ENCODE measurements at regions not wholly inside any gene's neighbourhood (a gene's known extent, or its start where the extent isn't known, plus 50 kb on each side); places are given as distances from the start of the nearest gene placed in this dataset.
"Not testable (repeated sequence)": the region's sequence is repeated elsewhere in the genome, so short reads cannot be mapped to it uniquely, and the experiment has no call there.

GRCh38 chr16:59351305-59351903, 617.3 kb upstream of the GOT2 start:
- no peak for DNase-seq

GRCh38 chr16:59350670-59351069, 616.6 kb upstream of the GOT2 start:
- DNase-seq, result no peak

- DNase-seq, result no peak
These were observed 608.6 kb upstream of the GOT2 start for GRCh38 chr16:59342669-59343068.

GRCh38 chr16:59341368-59341767, 607.3 kb upstream of the GOT2 start:
- DNase-seq, result no peak

- DNase-seq, result no peak
These were observed 605.8 kb upstream of the GOT2 start for GRCh38 chr16:59339871-59340270.

GRCh38 chr16:59336136-59336695, 602.1 kb upstream of the GOT2 start:
- no peak for DNase-seq

GRCh38 chr16:59331708-59332107, 597.6 kb upstream of the GOT2 start:
- DNase-seq, result not testable (repeated sequence)

GRCh38 chr16:59330019-59330670, 596.0 kb upstream of the GOT2 start:
- DNase-seq, result no peak

GRCh38 chr16:59328961-59329360, 594.8 kb upstream of the GOT2 start:
- no peak for DNase-seq

GRCh38 chr16:59327894-59328293, 593.8 kb upstream of the GOT2 start:
- no peak for DNase-seq

- DNase-seq, result no peak
These were observed 592.8 kb upstream of the GOT2 start for GRCh38 chr16:59326955-59327354.

GRCh38 chr16:59324462-59324861, 590.3 kb upstream of the GOT2 start:
- no peak for DNase-seq

- no peak for DNase-seq
These were observed 586.5 kb upstream of the GOT2 start for GRCh38 chr16:59320657-59321056.

GRCh38 chr16:59319871-59320270, 585.8 kb upstream of the GOT2 start:
- no peak for DNase-seq

- DNase-seq, result no peak
These were observed 571.7 kb upstream of the GOT2 start for GRCh38 chr16:59305850-59306249.

- no peak for DNase-seq
These were observed 562.8 kb upstream of the GOT2 start for GRCh38 chr16:59296888-59297287.

GRCh38 chr16:59295993-59296736, 562.0 kb upstream of the GOT2 start:
- DNase-seq, result no peak

- DNase-seq, result no peak
These were observed 561.4 kb upstream of the GOT2 start for GRCh38 chr16:59295474-59295873.

- no peak for DNase-seq
These were observed 556.6 kb upstream of the GOT2 start for GRCh38 chr16:59290718-59291117.

GRCh38 chr16:59289151-59289550, 555.0 kb upstream of the GOT2 start:
- DNase-seq, result no peak

- DNase-seq, result no peak
These were observed 540.0 kb upstream of the GOT2 start for GRCh38 chr16:59274141-59274540.

- no peak for DNase-seq
These were observed 529.8 kb upstream of the GOT2 start for GRCh38 chr16:59263955-59264354.

GRCh38 chr16:59260892-59261291, 526.8 kb upstream of the GOT2 start:
- no peak for DNase-seq

GRCh38 chr16:59259950-59260319, 525.8 kb upstream of the GOT2 start:
- DNase-seq, result no peak

All from stimulated activated CD8-positive, alpha-beta memory T cell treated with anti-CD3 and anti-CD28 coated beads, Interleukin-4, amount 100 ng/mL, for 48 hours (primary cell).